Suprapubic skin (tissue), 4 donors: ENCODE measurements at regions not wholly inside any gene's neighbourhood (a gene's known extent, or its start where the extent isn't known, plus 50 kb on each side); places are given as distances from the start of the nearest gene placed in this dataset.

Experiments used
- DNase-seq, 2 donors: peaks; one replicate each; pipeline ENCODE4 v3.0.0-alpha.2; 2019; ENCODE audit warnings: low spot score in 2 of 2
- H3K27ac ChIP-seq: fragments of 200-600 bp; sonication (generic); one replicate; pipeline ENCODE4 v1.5.1; 2019
- H3K27me3 ChIP-seq: fragments of 200-600 bp; sonication (generic); one replicate; pipeline ENCODE4 v1.5.1; 2019
- H3K36me3 ChIP-seq: fragments of 200-600 bp; sonication (generic); one replicate; pipeline ENCODE4 v1.5.1; 2019
- H3K4me1 ChIP-seq: fragments of 200-600 bp; sonication (generic); one replicate; pipeline ENCODE4 v1.5.1; 2019
- H3K4me3 ChIP-seq: fragments of 200-600 bp; sonication (generic); one replicate; pipeline ENCODE4 v1.5.1; 2019; ENCODE audit warnings: mild to moderate bottlenecking
- H3K9me3 ChIP-seq: fragments of 200-600 bp; sonication (generic); one replicate; pipeline ENCODE4 v1.5.1; 2019
- EP300 ChIP-seq: sonication (generic); formaldehyde crosslinking; IDR thresholded peaks from one replicate; pipeline ENCODE4 v1.6.1; 2017; ENCODE audit warnings: antibody characterized with exemption
- POLR2A ChIP-seq, 2 donors: fragments of 450-650 bp; IDR thresholded peaks; one replicate each; pipeline ENCODE4 v1.6.1; 2017; ENCODE audit warnings: antibody characterized with exemption in 2 of 2, mild to moderate bottlenecking in 2 of 2, moderate library complexity in 2 of 2
- POLR2AphosphoS5 ChIP-seq, 3 donors: sonication (generic); formaldehyde crosslinking; IDR thresholded peaks; one replicate each; pipeline ENCODE4 v1.6.1; 2017; ENCODE audit warnings: antibody characterized with exemption in 3 of 3
- WGBS: methylation state at CpG from one replicate; pipeline ENCODE4 v1.1.5; 2018; 5-methylcytosine and 5-hydroxymethylcytosine counted together
- TF ChIP-seq, protein P1 (sequence below), 2 donors: fragments of 200-600 bp in 1 of 2; fragments of 450-650 bp in 1 of 2; sonication (generic) in 1 of 2; IDR thresholded peaks; one replicate each; pipeline ENCODE4 v1.5.1; 2016 to 2019; ENCODE audit warnings: antibody characterized with exemption in 2 of 2, mild to moderate bottlenecking in 1 of 2, moderate library complexity in 1 of 2

DNA sequence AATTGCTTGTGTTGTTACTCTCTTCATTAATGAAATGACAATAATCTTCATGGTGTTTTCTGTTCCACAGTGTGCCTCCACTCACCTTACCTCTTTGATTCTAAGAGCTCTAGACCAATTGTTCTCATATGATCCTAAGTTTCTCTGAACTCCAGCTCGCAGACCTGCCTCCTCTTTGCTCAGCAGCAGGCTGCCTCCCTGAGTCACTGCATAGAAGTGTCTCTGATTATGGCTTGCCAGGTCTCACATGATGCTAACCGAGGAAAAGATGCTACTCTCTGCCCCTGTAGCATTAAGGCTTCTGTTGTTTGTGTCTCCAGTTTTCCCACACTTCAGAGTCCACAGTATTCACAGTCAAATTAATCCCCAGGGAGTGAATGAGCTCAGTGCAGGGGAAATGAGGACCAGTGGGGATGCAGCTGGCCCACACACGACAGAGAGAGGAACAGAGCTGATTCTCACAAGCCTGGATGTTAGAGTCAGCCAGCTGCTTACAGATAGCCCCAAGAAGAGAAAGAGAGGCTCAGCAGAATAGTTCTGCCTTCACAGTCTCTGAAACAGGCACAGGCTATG, 145.9 kb upstream of the EGR2 start:
- 42% methylated on average over 3 of the region's 3 CpGs for WGBS
- Histone ChIP-seq H3K4me1 (no peaks in the 10 kb centered on the region), H3K4me3 (no peak overlapping the region), H3K36me3 (no peaks in the 10 kb centered on the region), H3K9me3 (no peaks in the 10 kb centered on the region), H3K27me3 (no peaks in the 10 kb centered on the region), H3K27ac (no peak overlapping the region)
- DNase-seq = no peak
- TF ChIP-seq, protein P1, sequence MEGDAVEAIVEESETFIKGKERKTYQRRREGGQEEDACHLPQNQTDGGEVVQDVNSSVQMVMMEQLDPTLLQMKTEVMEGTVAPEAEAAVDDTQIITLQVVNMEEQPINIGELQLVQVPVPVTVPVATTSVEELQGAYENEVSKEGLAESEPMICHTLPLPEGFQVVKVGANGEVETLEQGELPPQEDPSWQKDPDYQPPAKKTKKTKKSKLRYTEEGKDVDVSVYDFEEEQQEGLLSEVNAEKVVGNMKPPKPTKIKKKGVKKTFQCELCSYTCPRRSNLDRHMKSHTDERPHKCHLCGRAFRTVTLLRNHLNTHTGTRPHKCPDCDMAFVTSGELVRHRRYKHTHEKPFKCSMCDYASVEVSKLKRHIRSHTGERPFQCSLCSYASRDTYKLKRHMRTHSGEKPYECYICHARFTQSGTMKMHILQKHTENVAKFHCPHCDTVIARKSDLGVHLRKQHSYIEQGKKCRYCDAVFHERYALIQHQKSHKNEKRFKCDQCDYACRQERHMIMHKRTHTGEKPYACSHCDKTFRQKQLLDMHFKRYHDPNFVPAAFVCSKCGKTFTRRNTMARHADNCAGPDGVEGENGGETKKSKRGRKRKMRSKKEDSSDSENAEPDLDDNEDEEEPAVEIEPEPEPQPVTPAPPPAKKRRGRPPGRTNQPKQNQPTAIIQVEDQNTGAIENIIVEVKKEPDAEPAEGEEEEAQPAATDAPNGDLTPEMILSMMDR (IDR thresholded peaks at IDR 0.05) = no peak

DNA sequence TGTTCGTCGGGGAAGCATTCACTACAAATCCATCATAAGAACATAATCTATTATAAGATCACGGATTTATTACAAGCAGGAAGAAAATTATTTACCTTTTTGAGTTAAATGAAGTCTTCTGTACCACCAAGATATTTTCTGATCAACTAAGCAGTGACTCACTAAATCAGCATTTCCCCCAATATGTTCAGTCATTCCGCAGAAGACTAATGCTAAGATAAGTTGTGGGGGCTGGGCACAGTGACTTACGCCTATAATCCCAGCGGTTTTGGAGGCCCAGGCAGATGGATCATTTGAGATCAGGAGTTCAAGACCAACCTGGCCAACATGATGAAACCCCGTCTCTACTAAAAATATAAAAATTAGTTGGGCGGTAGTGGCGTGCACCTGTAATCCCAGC, 144.2 kb upstream of the EGR2 start:
- TF ChIP-seq EP300 (no peak), POLR2AphosphoS5 (IDR thresholded peaks at IDR 0.05) (no peak), POLR2A (IDR thresholded peaks at IDR 0.05) (no peak)
- TF ChIP-seq, protein P1 (IDR thresholded peaks at IDR 0.05) = no peak
- Histone ChIP-seq H3K27me3 (no peaks in the 10 kb centered on the region), H3K36me3 (no peaks in the 10 kb centered on the region), H3K27ac (no peak overlapping the region), H3K4me3 (no peak overlapping the region), H3K4me1 (no peaks in the 10 kb centered on the region), H3K9me3 (no peaks in the 10 kb centered on the region)
- 93% methylated on average over 9 of the region's 9 CpGs for WGBS
- no peak for DNase-seq

DNA sequence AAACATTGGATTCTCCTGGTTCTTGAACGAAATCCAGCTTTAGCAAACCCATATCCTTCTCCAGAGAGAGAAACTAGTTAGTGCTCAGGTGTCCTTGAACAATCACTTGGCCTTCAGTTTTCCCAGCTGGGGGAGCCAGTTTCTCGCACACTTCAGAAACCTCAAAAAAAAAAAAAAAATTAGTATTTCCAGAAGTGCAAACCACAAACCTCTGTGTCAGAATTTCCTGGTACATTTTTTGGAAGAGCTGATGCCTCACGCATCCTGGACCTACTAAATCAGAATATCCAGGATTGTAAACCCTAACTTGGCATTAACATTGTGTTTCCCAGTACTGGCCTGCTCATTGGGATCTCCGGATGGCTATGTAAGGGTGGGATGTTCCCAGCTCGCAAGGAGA, 143.4 kb upstream of the EGR2 start:
- Histone ChIP-seq H3K9me3 (no peaks in the 10 kb centered on the region), H3K36me3 (no peaks in the 10 kb centered on the region), H3K27me3 (no peaks in the 10 kb centered on the region), H3K4me1 (no peaks in the 10 kb centered on the region), H3K4me3 (no peak overlapping the region), H3K27ac (no peak overlapping the region)
- WGBS = 81% methylated on average over 5 of the region's 5 CpGs
- no peak for DNase-seq
- TF ChIP-seq, protein P1 (IDR thresholded peaks at IDR 0.05) = no peak
- no peak for TF ChIP-seq POLR2AphosphoS5 (IDR thresholded peaks at IDR 0.05)
- no peak for TF ChIP-seq POLR2A (IDR thresholded peaks at IDR 0.05)
- no peak for TF ChIP-seq EP300

DNA sequence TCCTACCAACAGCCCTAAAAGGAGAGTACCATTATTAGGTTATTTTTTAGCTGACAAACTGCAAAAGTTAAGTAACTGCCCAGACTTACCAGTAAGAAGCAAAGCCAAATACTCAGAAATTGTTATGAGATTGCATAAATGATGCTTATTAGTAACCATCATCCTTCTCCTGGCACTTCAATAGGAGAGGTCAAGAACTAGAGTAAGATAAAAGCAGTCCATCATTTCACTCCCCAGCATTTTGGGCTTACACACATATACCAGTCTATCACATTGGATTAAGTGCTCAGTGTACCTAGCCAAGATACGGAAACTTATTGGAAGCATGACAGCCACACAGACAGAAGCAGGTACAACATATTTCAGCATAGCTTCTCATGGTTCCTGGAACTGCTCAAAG, 142.8 kb upstream of the EGR2 start:
- Histone ChIP-seq H3K9me3 (no peaks in the 10 kb centered on the region), H3K27me3 (no peaks in the 10 kb centered on the region), H3K4me1 (no peaks in the 10 kb centered on the region), H3K36me3 (no peaks in the 10 kb centered on the region), H3K4me3 (no peak overlapping the region), H3K27ac (no peak overlapping the region)
- WGBS = 60% methylated on average over 1 of the region's 1 CpG
- no peak for DNase-seq
- TF ChIP-seq POLR2A (IDR thresholded peaks at IDR 0.05) (no peak), EP300 (no peak), POLR2AphosphoS5 (IDR thresholded peaks at IDR 0.05) (no peak)
- TF ChIP-seq, protein P1 (IDR thresholded peaks at IDR 0.05) = no peak

DNA sequence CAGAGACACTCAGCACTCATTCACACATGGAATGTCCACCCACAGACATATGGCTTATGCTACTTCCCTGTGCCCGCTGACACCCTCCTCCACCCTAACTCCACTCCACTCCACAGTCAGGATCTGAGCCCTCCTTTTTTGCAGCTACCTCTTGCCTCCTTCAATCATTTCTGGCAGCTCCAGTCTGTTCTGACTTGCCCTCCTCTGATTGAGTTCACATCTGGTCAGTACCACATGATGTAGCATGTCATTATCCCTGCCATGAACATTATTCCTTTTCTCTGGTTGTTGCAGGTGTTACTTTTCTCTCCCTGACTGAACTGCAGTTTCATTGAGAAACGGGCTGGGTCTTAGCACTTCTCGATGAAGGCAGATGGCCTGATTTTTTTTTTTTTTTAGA, 130.1 kb upstream of the EGR2 start:
- 61% methylated on average over 3 of the region's 3 CpGs for WGBS
- no peak overlapping the region for H3K4me3 ChIP-seq
- TF ChIP-seq EP300 = no peak
- TF ChIP-seq, protein P1 (IDR thresholded peaks at IDR 0.05) = no peak

More for the DNA sequence above, 130.1 kb upstream of the EGR2 start:
- Histone ChIP-seq H3K27me3 (no peaks in the 10 kb centered on the region), H3K9me3 (no peaks in the 10 kb centered on the region), H3K27ac (no peak overlapping the region), H3K4me1 (no peaks in the 10 kb centered on the region), H3K36me3 (no peaks in the 10 kb centered on the region)
- DNase-seq = no peak
